CD4-positive, alpha-beta memory T cell (primary cell): ENCODE measurements at regions not wholly inside any gene's neighbourhood (a gene's known extent, or its start where the extent isn't known, plus 50 kb on each side); places are given as distances from the start of the nearest gene placed in this dataset.

Experiments used
- CTCF ChIA-PET: fragments of 350-600 bp; sonication (Branson Sonifier 250); formaldehyde crosslinking; loops from one replicate; lab custom pipeline; 2021; ENCODE audit warnings: inconsistent platforms; ENCODE audit not compliant: partially characterized antibody; lab: Charles Lee
- POLR2A ChIA-PET: fragments of 350-600 bp; sonication (Branson Sonifier 250); formaldehyde crosslinking; loops from one replicate; lab custom pipeline; 2021; ENCODE audit not compliant: partially characterized antibody; lab: Charles Lee
- DNase-seq, 5 donors: peaks; one replicate each; pipeline versions ENCODE4 v3.0.0 to v3.0.0-alpha.2; 2020 to 2022; ENCODE audit warnings: mixed read lengths in 1 of 5
- H3K27ac ChIP-seq: one replicate; pipeline ENCODE4 v1.7.0; 2013; ENCODE audit warnings: low read depth, low read length
- H3K27me3 ChIP-seq: 2 replicates; pipeline ENCODE4 v1.7.0; 2013; ENCODE audit warnings: mild to moderate bottlenecking, low read length, moderate library complexity; ENCODE audit not compliant: insufficient read depth
- H3K36me3 ChIP-seq: 2 replicates; pipeline ENCODE4 v1.7.0; 2013; ENCODE audit warnings: mild to moderate bottlenecking, low read length, moderate library complexity; ENCODE audit not compliant: insufficient read depth
- H3K4me1 ChIP-seq: 2 replicates; pipeline ENCODE4 v1.7.0; 2013; ENCODE audit warnings: mild to moderate bottlenecking, low read length, moderate library complexity; ENCODE audit not compliant: insufficient read depth
- H3K4me3 ChIP-seq, 2 donors: one replicate each; pipeline ENCODE4 v1.7.0; 2013; ENCODE audit warnings: low read length in 2 of 2, mild to moderate bottlenecking in 1 of 2
- H3K9me3 ChIP-seq, 2 donors: one replicate each; pipeline ENCODE4 v1.7.0; 2013; ENCODE audit warnings: low read length in 2 of 2, control low read depth in 1 of 2; ENCODE audit not compliant: control insufficient read depth in 1 of 2
- H3K27ac Mint-ChIP-seq, 7 donors: one replicate each; pipeline ENCODE4 v1.8.0; 2020 to 2021; ENCODE audit warnings: mixed read lengths in 7 of 7, mild to moderate bottlenecking in 6 of 7, inconsistent platforms in 3 of 7, moderate library complexity in 3 of 7
- H3K27me3 Mint-ChIP-seq, 2 donors: one replicate each; pipeline ENCODE4 v1.8.0; 2020 to 2021; ENCODE audit warnings: mixed read lengths in 2 of 2
- H3K36me3 Mint-ChIP-seq, 2 donors: one replicate each; pipeline ENCODE4 v1.8.0; 2020 to 2021; ENCODE audit warnings: mixed read lengths in 2 of 2, inconsistent platforms in 1 of 2, mild to moderate bottlenecking in 1 of 2
- H3K4me1 Mint-ChIP-seq, 4 donors: one replicate each; pipeline ENCODE4 v1.8.0; 2020 to 2021; ENCODE audit warnings: mixed read lengths in 4 of 4, mild to moderate bottlenecking in 1 of 4
- H3K4me3 Mint-ChIP-seq, 8 donors: one replicate each; pipeline ENCODE4 v1.8.0; 2020 to 2021; ENCODE audit warnings: mixed read lengths in 8 of 8, mild to moderate bottlenecking in 7 of 8, moderate library complexity in 6 of 8, inconsistent platforms in 3 of 8
- H3K9me3 Mint-ChIP-seq, 8 donors: one replicate each; pipeline ENCODE4 v1.8.0; 2020 to 2021; ENCODE audit warnings: mixed read lengths in 8 of 8, mild to moderate bottlenecking in 5 of 8, inconsistent platforms in 3 of 8, moderate library complexity in 1 of 8
- intact Hi-C: fragments of 100-400 bp; cut with micrococcal nuclease; formaldehyde crosslinking; loops from one replicate; pipeline ENCODE4 v1.15.1; 2023

- Histone ChIP-seq H3K36me3 (no peaks in the 10 kb centered on the region), H3K27me3 (no peaks in the 10 kb centered on the region), H3K4me3 (no peak overlapping the region), H3K27ac (no peak overlapping the region), H3K9me3 (no peaks in the 10 kb centered on the region), H3K4me1 (no peaks in the 10 kb centered on the region)
- CTCF ChIA-PET = no interaction called here
- Mint-ChIP-seq H3K27ac (no peak overlapping the region), H3K9me3 (no peaks in the 10 kb centered on the region), H3K4me1 (no peaks in the 10 kb centered on the region), H3K36me3 (no peaks in the 10 kb centered on the region), H3K27me3 (peaks cover 6 to 15% of the 10 kb centered on the region in 2 donors), H3K4me3 (no peak overlapping the region)
- intact Hi-C loops = no loop called here
- POLR2A ChIA-PET = interaction anchor here (0.9 kb wide), 1 partner anchor 12 kb away, joined by 3 read pairs; no protein-coding TSS in a partner anchor
- DNase-seq = no peak
Observed at GRCh38 chr1:90783181-90783580, 66.1 kb upstream of the BARHL2 start.

DNA sequence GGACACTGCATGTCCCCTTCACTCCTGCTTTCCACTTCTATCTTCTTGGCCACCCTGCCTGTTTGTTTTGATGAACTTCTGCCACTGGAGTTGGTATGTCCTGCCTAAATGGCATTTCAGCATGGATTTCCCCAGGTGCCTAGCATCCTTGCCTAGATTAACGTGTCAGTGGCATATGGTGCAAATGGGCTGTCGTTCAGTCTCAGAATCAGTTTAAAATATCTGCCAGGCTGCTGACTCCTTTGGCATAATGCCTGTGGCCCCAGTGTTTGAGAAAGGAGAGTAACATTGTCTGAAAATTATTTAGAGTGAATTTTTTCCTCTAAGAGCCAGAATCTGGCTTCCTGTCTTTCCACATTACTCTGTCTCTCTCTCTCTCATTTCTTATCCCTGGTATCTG, 64.9 kb upstream of the BARHL2 start:
- intact Hi-C loops = no loop called here
- H3K36me3 ChIP-seq = no peaks in the 10 kb centered on the region
- H3K27me3 ChIP-seq = no peaks in the 10 kb centered on the region
- H3K9me3 ChIP-seq = no peaks in the 10 kb centered on the region
- H3K36me3 Mint-ChIP-seq = no peaks in the 10 kb centered on the region
- no peak overlapping the region for H3K4me3 Mint-ChIP-seq
- POLR2A ChIA-PET = no interaction called here
- no peak overlapping the region for H3K4me3 ChIP-seq
- no peak overlapping the region for H3K27ac ChIP-seq
- no peak for DNase-seq
- H3K27me3 Mint-ChIP-seq = peaks cover 9 to 18% of the 10 kb centered on the region in 2 donors
- H3K27ac Mint-ChIP-seq = no peak overlapping the region
- H3K4me1 ChIP-seq = no peaks in the 10 kb centered on the region
- H3K4me1 Mint-ChIP-seq = peaks cover 0 to 2% (median 0%) of the 10 kb centered on the region in 4 donors
- CTCF ChIA-PET = no interaction called here
- H3K9me3 Mint-ChIP-seq = no peaks in the 10 kb centered on the region

- Histone ChIP-seq H3K4me1 (no peaks in the 10 kb centered on the region), H3K27me3 (no peaks in the 10 kb centered on the region), H3K9me3 (no peaks in the 10 kb centered on the region), H3K27ac (no peak overlapping the region), H3K36me3 (no peaks in the 10 kb centered on the region), H3K4me3 (no peak overlapping the region)
- DNase-seq = no peak
- Mint-ChIP-seq H3K36me3 (no peaks in the 10 kb centered on the region), H3K9me3 (no peaks in the 10 kb centered on the region), H3K27me3 (peaks cover 11 to 18% of the 10 kb centered on the region in 2 donors), H3K27ac (no peak overlapping the region), H3K4me1 (peaks cover 0 to 2% (median 0%) of the 10 kb centered on the region in 4 donors), H3K4me3 (no peak overlapping the region)
- intact Hi-C loops = no loop called here
- CTCF ChIA-PET = no interaction called here
- POLR2A ChIA-PET = no interaction called here
Observed at GRCh38 chr1:90781534-90781933, 64.4 kb upstream of the BARHL2 start.

- Histone ChIP-seq H3K4me3 (no peak overlapping the region), H3K9me3 (no peaks in the 10 kb centered on the region), H3K27ac (no peak overlapping the region), H3K4me1 (no peaks in the 10 kb centered on the region), H3K27me3 (no peaks in the 10 kb centered on the region), H3K36me3 (no peaks in the 10 kb centered on the region)
- DNase-seq = no peak
- intact Hi-C loops = no loop called here
- no peak overlapping the region for H3K27ac Mint-ChIP-seq
- H3K4me3 Mint-ChIP-seq = no peak overlapping the region
- no peaks in the 10 kb centered on the region for H3K9me3 Mint-ChIP-seq
- H3K27me3 Mint-ChIP-seq = peaks cover 11 to 18% of the 10 kb centered on the region in 2 donors
- CTCF ChIA-PET = no interaction called here
- POLR2A ChIA-PET = no interaction called here
- peaks cover 0 to 2% (median 0%) of the 10 kb centered on the region in 4 donors for H3K4me1 Mint-ChIP-seq
- H3K36me3 Mint-ChIP-seq = no peaks in the 10 kb centered on the region
Observed at GRCh38 chr1:90780981-90781380, 63.9 kb upstream of the BARHL2 start.

GRCh38 chr1:90779573-90779972, 62.5 kb upstream of the BARHL2 start:
- no peak overlapping the region for H3K27ac Mint-ChIP-seq
- no peaks in the 10 kb centered on the region for H3K36me3 Mint-ChIP-seq
- CTCF ChIA-PET = no interaction called here

GRCh38 chr1:90778486-90778885, 61.4 kb upstream of the BARHL2 start:
- H3K4me1 Mint-ChIP-seq = peaks cover 0 to 2% (median 0%) of the 10 kb centered on the region in 4 donors
- CTCF ChIA-PET = no interaction called here

More at GRCh38 chr1:90779573-90779972, 62.5 kb upstream of the BARHL2 start:
- Mint-ChIP-seq H3K27me3 (peaks cover 11 to 14% of the 10 kb centered on the region in 2 donors), H3K4me1 (peaks cover 0 to 2% (median 0%) of the 10 kb centered on the region in 4 donors), H3K4me3 (no peak overlapping the region), H3K9me3 (no peaks in the 10 kb centered on the region)
- Histone ChIP-seq H3K27ac (no peak overlapping the region), H3K4me1 (no peaks in the 10 kb centered on the region), H3K9me3 (no peaks in the 10 kb centered on the region), H3K36me3 (no peaks in the 10 kb centered on the region), H3K4me3 (no peak overlapping the region), H3K27me3 (no peaks in the 10 kb centered on the region)
- POLR2A ChIA-PET = no interaction called here
- intact Hi-C loops = no loop called here
- DNase-seq = no peak

DNA sequence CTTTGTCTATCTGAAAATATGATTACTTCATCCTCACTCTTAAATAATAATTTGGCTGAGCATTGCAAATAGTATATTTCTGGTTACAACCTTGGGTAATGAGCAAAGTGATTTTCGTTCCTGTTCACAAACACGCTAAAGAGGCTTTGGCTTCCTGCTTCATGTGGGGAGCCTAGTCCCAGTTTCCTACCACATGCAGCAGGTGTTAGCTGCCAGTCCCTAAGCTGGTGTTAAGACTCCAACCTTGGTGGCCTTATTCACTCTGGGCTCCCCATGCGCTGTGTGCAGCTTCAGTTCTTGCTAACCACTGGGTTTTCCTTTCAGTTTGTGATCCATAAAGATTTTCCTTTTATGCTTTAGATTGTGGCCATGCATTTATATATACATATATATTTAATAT, 56.7 kb upstream of the BARHL2 start:
- Mint-ChIP-seq H3K4me3 (no peak overlapping the region), H3K27me3 (peaks cover 10 to 21% of the 10 kb centered on the region in 2 donors), H3K36me3 (no peaks in the 10 kb centered on the region), H3K27ac (no peak overlapping the region), H3K9me3 (no peaks in the 10 kb centered on the region), H3K4me1 (peaks cover 0 to 2% (median 0%) of the 10 kb centered on the region in 4 donors)
- CTCF ChIA-PET = no interaction called here
- no peaks in the 10 kb centered on the region for H3K27me3 ChIP-seq
- H3K4me3 ChIP-seq = no peak overlapping the region
- POLR2A ChIA-PET = no interaction called here
- H3K9me3 ChIP-seq = no peaks in the 10 kb centered on the region
- H3K36me3 ChIP-seq = no peaks in the 10 kb centered on the region
- intact Hi-C loops = no loop called here
- no peak overlapping the region for H3K27ac ChIP-seq
- no peaks in the 10 kb centered on the region for H3K4me1 ChIP-seq
- DNase-seq = no peak

More at GRCh38 chr1:90778486-90778885, 61.4 kb upstream of the BARHL2 start:
- Histone ChIP-seq H3K9me3 (no peaks in the 10 kb centered on the region), H3K27ac (no peak overlapping the region), H3K36me3 (no peaks in the 10 kb centered on the region), H3K27me3 (no peaks in the 10 kb centered on the region), H3K4me3 (no peak overlapping the region), H3K4me1 (no peaks in the 10 kb centered on the region)
- no peak overlapping the region for H3K27ac Mint-ChIP-seq
- intact Hi-C loops = no loop called here
- no peaks in the 10 kb centered on the region for H3K36me3 Mint-ChIP-seq
- peaks cover 11% of the 10 kb centered on the region in 2 donors for H3K27me3 Mint-ChIP-seq
- DNase-seq = no peak
- no peak overlapping the region for H3K4me3 Mint-ChIP-seq
- POLR2A ChIA-PET = no interaction called here
- no peaks in the 10 kb centered on the region for H3K9me3 Mint-ChIP-seq
